SJSA1 (cell line): ENCODE measurements at regions not wholly inside any gene's neighbourhood (a gene's known extent, or its start where the extent isn't known, plus 50 kb on each side); places are given as distances from the start of the nearest gene placed in this dataset.
"Not testable (repeated sequence)": the region's sequence is repeated elsewhere in the genome, so short reads cannot be mapped to it uniquely, and the experiment has no call there.

Experiments used
- DNase-seq, 2 experiments: peaks; one replicate each; pipeline ENCODE4 v3.0.0-alpha.2; 2015 to 2020; ENCODE audit warnings: low spot score in 2 of 2, low read depth in 1 of 2
- H3K27ac ChIP-seq: fragments of 250-450 bp; sonication (Bioruptor Pico); 2 replicates; pipeline ENCODE4 v1.5.1; 2020; ENCODE audit warnings: mild to moderate bottlenecking, moderate library complexity
- H3K27me3 ChIP-seq: fragments of 250-450 bp; sonication (Bioruptor Pico); replicated peaks from 2 replicates; pipeline ENCODE4 v1.5.1; 2020; ENCODE audit warnings: mild to moderate bottlenecking, moderate library complexity
- H3K36me3 ChIP-seq: fragments of 250-450 bp; sonication (Bioruptor Pico); 2 replicates; pipeline ENCODE4 v1.5.1; 2020; ENCODE audit warnings: mild to moderate bottlenecking
- H3K4me1 ChIP-seq: fragments of 250-450 bp; sonication (Bioruptor Pico); replicated peaks from 2 replicates; pipeline ENCODE4 v1.6.1; 2021; ENCODE audit warnings: mild to moderate bottlenecking
- H3K4me3 ChIP-seq: fragments of 250-450 bp; sonication (Bioruptor Pico); 2 replicates; pipeline ENCODE4 v1.5.1; 2020; ENCODE audit warnings: mild to moderate bottlenecking
- H3K9me3 ChIP-seq: fragments of 250-450 bp; sonication (Bioruptor Pico); replicated peaks from 2 replicates; pipeline ENCODE4 v1.5.1; 2020; ENCODE audit warnings: mild to moderate bottlenecking

- Histone ChIP-seq H3K27me3 (no peaks in the 10 kb centered on the region), H3K4me1 (peaks cover 2% of the 10 kb centered on the region), H3K9me3 (no peaks in the 10 kb centered on the region), H3K4me3 (no peak overlapping the region), H3K36me3 (no peaks in the 10 kb centered on the region), H3K27ac (no peak overlapping the region)
- DNase-seq, result no peak
Measured at GRCh38 chr15:62858343-62858742, 184.2 kb upstream of the TPM1 start.

GRCh38 chr15:62862717-62863116 lies 179.8 kb upstream of the TPM1 start:
- no peak for DNase-seq
- no peak overlapping the region for H3K4me3 ChIP-seq
- H3K9me3 ChIP-seq, result no peaks in the 10 kb centered on the region
- H3K4me1 ChIP-seq, result no peaks in the 10 kb centered on the region
- H3K36me3 ChIP-seq, result no peaks in the 10 kb centered on the region
- no peaks in the 10 kb centered on the region for H3K27me3 ChIP-seq
- no peak overlapping the region for H3K27ac ChIP-seq

GRCh38 chr15:62866366-62866765 lies 176.2 kb upstream of the TPM1 start:
- no peaks in the 10 kb centered on the region for H3K9me3 ChIP-seq
- H3K27ac ChIP-seq, result no peak overlapping the region
- no peaks in the 10 kb centered on the region for H3K36me3 ChIP-seq
- no peaks in the 10 kb centered on the region for H3K4me1 ChIP-seq
- no peaks in the 10 kb centered on the region for H3K27me3 ChIP-seq
- no peak for DNase-seq
- H3K4me3 ChIP-seq, result no peak overlapping the region

- no peaks in the 10 kb centered on the region for H3K27me3 ChIP-seq
- no peaks in the 10 kb centered on the region for H3K9me3 ChIP-seq
- DNase-seq, result no peak
- H3K4me1 ChIP-seq, result no peaks in the 10 kb centered on the region
- no peak overlapping the region for H3K27ac ChIP-seq
- H3K36me3 ChIP-seq, result no peaks in the 10 kb centered on the region
- H3K4me3 ChIP-seq, result no peak overlapping the region
Measured at GRCh38 chr15:62867844-62868243, 174.7 kb upstream of the TPM1 start.

- H3K4me3 ChIP-seq, result no peak overlapping the region
- H3K27ac ChIP-seq, result no peak overlapping the region
- no peaks in the 10 kb centered on the region for H3K36me3 ChIP-seq
- no peak for DNase-seq
- H3K9me3 ChIP-seq, result no peaks in the 10 kb centered on the region
- no peaks in the 10 kb centered on the region for H3K4me1 ChIP-seq
- H3K27me3 ChIP-seq, result no peaks in the 10 kb centered on the region
Measured at GRCh38 chr15:62868507-62868906, 174.0 kb upstream of the TPM1 start.

- Histone ChIP-seq H3K36me3 (no peaks in the 10 kb centered on the region), H3K4me1 (no peaks in the 10 kb centered on the region), H3K27me3 (no peaks in the 10 kb centered on the region), H3K9me3 (no peaks in the 10 kb centered on the region), H3K4me3 (no peak overlapping the region), H3K27ac (no peak overlapping the region)
- no peak for DNase-seq
Measured at GRCh38 chr15:62869116-62869515, 173.4 kb upstream of the TPM1 start.

- no peaks in the 10 kb centered on the region for H3K27me3 ChIP-seq
- H3K9me3 ChIP-seq, result no peaks in the 10 kb centered on the region
- H3K4me3 ChIP-seq, result no peak overlapping the region
- no peaks in the 10 kb centered on the region; the same call in 1 of the 2 replicates for H3K4me1 ChIP-seq
- H3K27ac ChIP-seq, result no peak overlapping the region
- DNase-seq, result no peak
- H3K36me3 ChIP-seq, result no peaks in the 10 kb centered on the region
Measured at GRCh38 chr15:62870216-62870615, 172.3 kb upstream of the TPM1 start.

- DNase-seq, H3K9me3 ChIP-seq, H3K36me3 ChIP-seq, H3K4me1 ChIP-seq, H3K27ac ChIP-seq, H3K27me3 ChIP-seq, H3K4me3 ChIP-seq: not testable (repeated sequence)
Measured at GRCh38 chr15:62870701-62871100, 171.8 kb upstream of the TPM1 start.

GRCh38 chr15:62873203-62873602 lies 169.3 kb upstream of the TPM1 start:
- no peak for DNase-seq
- Histone ChIP-seq H3K27ac (no peak overlapping the region), H3K27me3 (no peaks in the 10 kb centered on the region), H3K9me3 (no peaks in the 10 kb centered on the region), H3K4me1 (peaks cover 8% of the 10 kb centered on the region), H3K4me3 (no peak overlapping the region), H3K36me3 (no peaks in the 10 kb centered on the region)

GRCh38 chr15:62874064-62874463 lies 168.5 kb upstream of the TPM1 start:
- Histone ChIP-seq H3K4me1 (peaks cover 8% of the 10 kb centered on the region), H3K9me3 (no peaks in the 10 kb centered on the region), H3K27me3 (no peaks in the 10 kb centered on the region), H3K4me3 (no peak overlapping the region), H3K27ac (no peak overlapping the region), H3K36me3 (no peaks in the 10 kb centered on the region)
- DNase-seq, result no peak

- Histone ChIP-seq H3K27me3 (no peaks in the 10 kb centered on the region), H3K4me1 (peaks cover 8% of the 10 kb centered on the region), H3K36me3 (no peaks in the 10 kb centered on the region), H3K9me3 (no peaks in the 10 kb centered on the region), H3K4me3 (no peak overlapping the region), H3K27ac (no peak overlapping the region)
- DNase-seq, result no peak
Measured at GRCh38 chr15:62874959-62875625, 167.5 kb upstream of the TPM1 start.

- Histone ChIP-seq H3K4me3 (no peak overlapping the region), H3K27ac (no peak overlapping the region), H3K27me3 (no peaks in the 10 kb centered on the region), H3K4me1 (peaks cover 8% of the 10 kb centered on the region), H3K36me3 (no peaks in the 10 kb centered on the region), H3K9me3 (no peaks in the 10 kb centered on the region)
- no peak for DNase-seq
Measured at GRCh38 chr15:62875626-62876021, 166.9 kb upstream of the TPM1 start.

GRCh38 chr15:62877276-62877857 lies 165.2 kb upstream of the TPM1 start:
- no peaks in the 10 kb centered on the region for H3K9me3 ChIP-seq
- H3K36me3 ChIP-seq, result no peaks in the 10 kb centered on the region
- DNase-seq, result no peak
- no peaks in the 10 kb centered on the region for H3K27me3 ChIP-seq
- H3K4me3 ChIP-seq, result no peak overlapping the region
- peaks cover 8% of the 10 kb centered on the region for H3K4me1 ChIP-seq
- H3K27ac ChIP-seq, result no peak overlapping the region

- H3K36me3 ChIP-seq, result no peaks in the 10 kb centered on the region
- no peaks in the 10 kb centered on the region for H3K9me3 ChIP-seq
- H3K27me3 ChIP-seq, result no peaks in the 10 kb centered on the region
- DNase-seq, result no peak
- peaks cover 8% of the 10 kb centered on the region for H3K4me1 ChIP-seq
- no peak overlapping the region for H3K27ac ChIP-seq
- H3K4me3 ChIP-seq, result no peak overlapping the region
Measured at GRCh38 chr15:62878070-62878469, 164.5 kb upstream of the TPM1 start.

GRCh38 chr15:62879770-62880169 lies 162.8 kb upstream of the TPM1 start:
- no peaks in the 10 kb centered on the region for H3K27me3 ChIP-seq
- no peak overlapping the region for H3K4me3 ChIP-seq
- no peaks in the 10 kb centered on the region for H3K9me3 ChIP-seq
- DNase-seq, result no peak
- H3K36me3 ChIP-seq, result no peaks in the 10 kb centered on the region
- peaks cover 8% of the 10 kb centered on the region for H3K4me1 ChIP-seq
- H3K27ac ChIP-seq, result no peak overlapping the region
